ENCODE measurements at regions not wholly inside any gene's neighbourhood (a gene's known extent, or its start where the extent isn't known, plus 50 kb on each side); places are given as distances from the start of the nearest gene placed in this dataset.
A peak's percentile ranks its signal among the peaks of the same experiment; 100 is the strongest.

DNA sequence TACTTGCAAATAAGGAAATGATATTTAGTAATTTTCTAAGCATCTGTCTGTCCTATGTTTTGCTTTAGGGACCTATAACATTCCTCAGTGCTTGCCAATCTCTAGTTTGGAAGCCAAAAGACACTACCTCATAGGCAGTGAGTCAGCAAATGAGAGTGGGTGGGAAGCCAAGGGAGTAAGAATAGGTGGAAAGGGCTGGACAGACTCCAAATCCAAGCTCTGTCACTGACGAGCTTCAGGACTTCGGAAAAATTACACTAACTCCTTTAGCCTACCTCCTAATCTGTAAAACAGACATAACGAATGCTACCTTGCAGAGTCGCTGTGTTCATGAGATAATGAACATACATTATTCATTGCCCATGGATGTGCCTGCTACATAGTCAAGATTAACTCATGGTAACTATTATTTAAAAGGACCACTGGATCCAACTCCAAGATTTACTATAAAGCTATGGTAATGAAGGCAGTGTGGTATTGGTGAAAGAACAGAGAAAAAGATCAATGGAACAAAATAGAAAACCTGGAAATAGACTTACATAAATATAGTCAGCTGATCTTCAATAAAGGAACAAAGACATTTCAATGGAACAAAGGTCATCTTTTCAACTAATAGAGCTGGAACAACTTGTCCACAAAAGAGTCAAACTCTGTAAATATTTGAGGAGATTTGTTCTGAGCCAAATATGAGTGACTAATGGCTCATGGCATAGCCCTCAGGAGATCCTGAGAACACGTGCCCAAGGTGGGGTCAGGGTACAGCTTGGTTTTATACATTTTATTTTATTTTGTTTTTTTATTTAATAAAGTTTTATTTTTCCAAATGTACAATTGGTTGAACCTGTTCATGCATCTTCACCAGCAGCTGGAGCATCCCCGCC lies 64.1 kb downstream of the FAM50B start (continued):
- TF ChIP-seq ZNF112 (tag by site-specific recombination; IDR thresholded peaks at IDR 0.05) (no peak), ZNF843 (tag by site-specific recombination; IDR thresholded peaks at IDR 0.05) (peak; percentile 52; the same call in 1 of the 2 replicates), BCL11A (tag by site-specific recombination; IDR thresholded peaks at IDR 0.05; ENCODE audit: low read depth) (0 out of 2 replicates have a peak, but pooled peaks have one; percentile 53), ZNF830 (tag by site-specific recombination; IDR thresholded peaks at IDR 0.05; ENCODE audit: low read depth) (no peak), ZNF48 (tag by site-specific recombination; IDR thresholded peaks at IDR 0.05) (no peak), ZNF555 (tag by site-specific recombination; conservative IDR thresholded peaks at IDR 0.05) (no peak), ZNF560 (tag by site-specific recombination; IDR thresholded peaks at IDR 0.05; ENCODE audit: borderline replicate concordance) (no peak), ZXDB (tag by site-specific recombination; IDR thresholded peaks at IDR 0.05) (no peak), ZNF521 (tag by site-specific recombination; IDR thresholded peaks at IDR 0.05) (no peak), ZNF548 (tag by site-specific recombination; IDR thresholded peaks at IDR 0.05) (no peak), ZNF670 (tag by site-specific recombination; IDR thresholded peaks at IDR 0.05; ENCODE audit: low read depth) (no peak), ZNF596 (tag by site-specific recombination; IDR thresholded peaks at IDR 0.05) (no peak), ZNF654 (tag by site-specific recombination; IDR thresholded peaks at IDR 0.05; ENCODE audit: low read depth) (no peak; the same call in 1 of the 2 replicates), ZNF558 (tag by site-specific recombination; IDR thresholded peaks at IDR 0.05) (no peak), ZNF324 (tag by site-specific recombination; IDR thresholded peaks at IDR 0.05) (0 out of 2 replicates have a peak, but pooled peaks have one; percentile 26), ZNF658 (tag by site-specific recombination; IDR thresholded peaks at IDR 0.05) (no peak), ZNF114 (tag by site-specific recombination; IDR thresholded peaks at IDR 0.05) (no peak), MZF1 (tag by site-specific recombination; IDR thresholded peaks at IDR 0.05; ENCODE audit: borderline replicate concordance) (no peak), ZNF37A (tag by site-specific recombination; IDR thresholded peaks at IDR 0.05) (no peak), WT1 (tag by site-specific recombination; IDR thresholded peaks at IDR 0.05) (peak; percentile 93), SCRT2 (tag by site-specific recombination; IDR thresholded peaks at IDR 0.05) (no peak), ZNF121 (tag by site-specific recombination; IDR thresholded peaks at IDR 0.05) (no peak), OSR2 (tag by site-specific recombination; IDR thresholded peaks at IDR 0.05) (peak; percentile 7; the same call in 1 of the 2 replicates), YY1 (tag by site-specific recombination; IDR thresholded peaks at IDR 0.05) (no peak), GLIS2 (tag by site-specific recombination; IDR thresholded peaks at IDR 0.05) (no peak), ZNF776 (tag by site-specific recombination; IDR thresholded peaks at IDR 0.05; ENCODE audit: borderline replicate concordance) (no peak), TRIM28 (IDR thresholded peaks at IDR 0.05; ENCODE audit: borderline replicate concordance, low read length) (no peak), ZNF623 (tag by site-specific recombination; IDR thresholded peaks at IDR 0.05) (no peak), ZNF23 (tag by site-specific recombination; IDR thresholded peaks at IDR 0.05; ENCODE audit: borderline replicate concordance) (no peak), ZFHX2 (tag by site-specific recombination; conservative IDR thresholded peaks at IDR 0.05) (peak; percentile 85)
- TF ChIP-seq, protein P1, sequence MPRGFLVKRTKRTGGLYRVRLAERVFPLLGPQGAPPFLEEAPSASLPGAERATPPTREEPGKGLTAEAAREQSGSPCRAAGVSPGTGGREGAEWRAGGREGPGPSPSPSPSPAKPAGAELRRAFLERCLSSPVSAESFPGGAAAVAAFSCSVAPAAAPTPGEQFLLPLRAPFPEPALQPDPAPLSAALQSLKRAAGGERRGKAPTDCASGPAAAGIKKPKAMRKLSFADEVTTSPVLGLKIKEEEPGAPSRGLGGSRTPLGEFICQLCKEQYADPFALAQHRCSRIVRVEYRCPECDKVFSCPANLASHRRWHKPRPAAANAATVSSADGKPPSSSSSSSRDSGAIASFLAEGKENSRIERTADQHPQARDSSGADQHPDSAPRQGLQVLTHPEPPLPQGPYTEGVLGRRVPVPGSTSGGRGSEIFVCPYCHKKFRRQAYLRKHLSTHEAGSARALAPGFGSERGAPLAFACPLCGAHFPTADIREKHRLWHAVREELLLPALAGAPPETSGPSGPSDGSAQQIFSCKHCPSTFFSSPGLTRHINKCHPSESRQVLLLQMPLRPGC (tag by site-specific recombination; IDR thresholded peaks at IDR 0.05), result peak; percentile 76
- TF ChIP-seq, protein P2, sequence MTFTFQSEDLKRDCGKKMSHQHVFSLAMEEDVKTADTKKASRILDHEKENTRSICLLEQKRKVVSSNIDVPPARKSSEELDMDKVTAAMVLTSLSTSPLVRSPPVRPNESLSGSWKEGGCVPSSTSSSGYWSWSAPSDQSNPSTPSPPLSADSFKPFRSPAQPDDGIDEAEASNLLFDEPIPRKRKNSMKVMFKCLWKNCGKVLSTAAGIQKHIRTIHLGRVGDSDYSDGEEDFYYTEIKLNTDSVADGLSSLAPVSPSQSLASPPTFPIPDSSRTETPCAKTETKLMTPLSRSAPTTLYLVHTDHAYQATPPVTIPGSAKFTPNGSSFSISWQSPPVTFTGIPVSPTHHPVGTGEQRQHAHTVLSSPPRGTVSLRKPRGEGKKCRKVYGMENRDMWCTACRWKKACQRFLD (tag by site-specific recombination; IDR thresholded peaks at IDR 0.05), result no peak
- TF ChIP-seq, protein P3, sequence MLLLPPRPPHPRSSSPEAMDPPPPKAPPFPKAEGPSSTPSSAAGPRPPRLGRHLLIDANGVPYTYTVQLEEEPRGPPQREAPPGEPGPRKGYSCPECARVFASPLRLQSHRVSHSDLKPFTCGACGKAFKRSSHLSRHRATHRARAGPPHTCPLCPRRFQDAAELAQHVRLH (tag by site-specific recombination; IDR thresholded peaks at IDR 0.05), result no peak
- TF ChIP-seq, protein P4, sequence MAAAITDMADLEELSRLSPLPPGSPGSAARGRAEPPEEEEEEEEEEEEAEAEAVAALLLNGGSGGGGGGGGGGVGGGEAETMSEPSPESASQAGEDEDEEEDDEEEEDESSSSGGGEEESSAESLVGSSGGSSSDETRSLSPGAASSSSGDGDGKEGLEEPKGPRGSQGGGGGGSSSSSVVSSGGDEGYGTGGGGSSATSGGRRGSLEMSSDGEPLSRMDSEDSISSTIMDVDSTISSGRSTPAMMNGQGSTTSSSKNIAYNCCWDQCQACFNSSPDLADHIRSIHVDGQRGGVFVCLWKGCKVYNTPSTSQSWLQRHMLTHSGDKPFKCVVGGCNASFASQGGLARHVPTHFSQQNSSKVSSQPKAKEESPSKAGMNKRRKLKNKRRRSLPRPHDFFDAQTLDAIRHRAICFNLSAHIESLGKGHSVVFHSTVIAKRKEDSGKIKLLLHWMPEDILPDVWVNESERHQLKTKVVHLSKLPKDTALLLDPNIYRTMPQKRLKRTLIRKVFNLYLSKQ (tag by site-specific recombination; IDR thresholded peaks at IDR 0.05; ENCODE audit: borderline replicate concordance), result no peak
- TF ChIP-seq, protein P5, sequence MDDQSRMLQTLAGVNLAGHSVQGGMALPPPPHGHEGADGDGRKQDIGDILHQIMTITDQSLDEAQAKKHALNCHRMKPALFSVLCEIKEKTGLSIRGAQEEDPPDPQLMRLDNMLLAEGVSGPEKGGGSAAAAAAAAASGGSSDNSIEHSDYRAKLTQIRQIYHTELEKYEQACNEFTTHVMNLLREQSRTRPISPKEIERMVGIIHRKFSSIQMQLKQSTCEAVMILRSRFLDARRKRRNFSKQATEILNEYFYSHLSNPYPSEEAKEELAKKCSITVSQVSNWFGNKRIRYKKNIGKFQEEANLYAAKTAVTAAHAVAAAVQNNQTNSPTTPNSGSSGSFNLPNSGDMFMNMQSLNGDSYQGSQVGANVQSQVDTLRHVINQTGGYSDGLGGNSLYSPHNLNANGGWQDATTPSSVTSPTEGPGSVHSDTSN (CRISPR knock-in tag; IDR thresholded peaks at IDR 0.05), result no peak
